Panc1 (cell line): ENCODE measurements at regions not wholly inside any gene's neighbourhood (a gene's known extent, or its start where the extent isn't known, plus 50 kb on each side); places are given as distances from the start of the nearest gene placed in this dataset.

Experiments
- ATAC-seq: fragments of 200-7000 bp; cut with Tn5 transposase; 2 replicates; pipeline ENCODE4 v1.9.1; 2020; ENCODE audit warnings: mild to moderate bottlenecking, moderate library complexity
- BruUV-seq: library from RNA; stranded (reverse); fragments of 400-500 nt; replicated peaks from 2 replicates; lab custom pipeline; 2021; lab: Mats Ljungman, UMichigan
- CTCF ChIA-PET: fragments of 300-600 bp; sonication (Branson Sonifier 250); formaldehyde crosslinking; loops from one replicate; lab custom pipeline; 2022; ENCODE audit warnings: antibody characterized with exemption; lab: Charles Lee
- POLR2A ChIA-PET: fragments of 300-600 bp; sonication (Branson Sonifier 250); formaldehyde crosslinking; loops from one replicate; lab custom pipeline; 2022; ENCODE audit warnings: antibody characterized with exemption; lab: Charles Lee
- DNase-seq: peaks from one replicate; pipeline ENCODE4 v3.0.0-alpha.2; 2010; ENCODE audit warnings: low read depth, low spot score
- H3K27ac ChIP-seq: 2 replicates; pipeline ENCODE4 v1.5.1; 2011; ENCODE audit warnings: mild to moderate bottlenecking, low read length, inconsistent platforms
- H3K27me3 ChIP-seq: fragments of 200-500 bp; sonication (Bioruptor generic); 2 replicates; pipeline ENCODE4 v1.6.0; 2014; ENCODE audit warnings: low read length, inconsistent platforms; ENCODE audit not compliant: control insufficient read depth, insufficient read depth
- H3K36me3 ChIP-seq: fragments of 200-500 bp; sonication (Bioruptor generic); 2 replicates; pipeline ENCODE4 v1.5.1; 2014; ENCODE audit warnings: inconsistent platforms, mild to moderate bottlenecking, low read length, moderate library complexity; ENCODE audit not compliant: control insufficient read depth, insufficient read depth
- H3K4me1 ChIP-seq: 2 replicates; pipeline ENCODE4 v1.5.1; 2011; ENCODE audit warnings: inconsistent platforms, mild to moderate bottlenecking, low read length, moderate library complexity; ENCODE audit not compliant: control insufficient read depth, insufficient read depth
- H3K4me3 ChIP-seq, 2 experiments: 2 replicates each; pipeline ENCODE4 v1.5.1; 2011 to 2012; ENCODE audit warnings: low read depth in 2 of 2, low read length in 2 of 2, mild to moderate bottlenecking in 2 of 2, inconsistent platforms in 1 of 2, moderate library complexity in 1 of 2
- H3K9me3 ChIP-seq: fragments of 200-500 bp; sonication (Bioruptor generic); 2 replicates; pipeline ENCODE4 v1.5.1; 2014; ENCODE audit warnings: low read depth, mild to moderate bottlenecking, inconsistent platforms, low read length, moderate library complexity; ENCODE audit not compliant: control insufficient read depth, insufficient read depth
- POLR2AphosphoS5 ChIP-seq: IDR thresholded peaks from 2 replicates; pipeline ENCODE4 v1.6.1; 2012; ENCODE audit warnings: mild to moderate bottlenecking, low read depth, low read length, moderate library complexity
- SIN3A ChIP-seq: IDR thresholded peaks from 2 replicates; pipeline ENCODE4 v1.6.1; 2012; ENCODE audit warnings: low read depth, mild to moderate bottlenecking, low read length, moderate library complexity, borderline replicate concordance; ENCODE audit not compliant: insufficient read depth
- TCF7L2 ChIP-seq: IDR thresholded peaks from 2 replicates; pipeline ENCODE4 v1.6.1; 2011; ENCODE audit warnings: mild to moderate bottlenecking, low read depth, low read length, inconsistent platforms
- in situ Hi-C: cut with HindIII; loops from 2 replicates; pipeline ENCODE4 v1.10.0; 2016; ENCODE audit warnings: low sequenced_read_pairs, low pct_unique_long_range_greater_than_20kb
- intact Hi-C: fragments of 100-400 bp; cut with micrococcal nuclease; formaldehyde crosslinking; loops from one replicate; pipeline ENCODE4 v1.10.0; 2022; ENCODE audit not compliant: unreplicated experiment
- TF ChIP-seq, protein P1 (sequence below), 2 experiments: IDR thresholded peaks; 2 replicates each; pipeline ENCODE4 v1.6.1; 2011 to 2012; ENCODE audit warnings: low read depth in 2 of 2, control low read depth in 1 of 2, low read length in 1 of 2, mild to moderate bottlenecking in 1 of 2, moderate library complexity in 1 of 2; ENCODE audit not compliant: insufficient read depth in 1 of 2
- TF ChIP-seq, protein P2 (sequence below): fragments of 450-650 bp; IDR thresholded peaks from 2 replicates; pipeline ENCODE4 v1.5.1; 2017; ENCODE audit warnings: mild to moderate bottlenecking

DNA sequence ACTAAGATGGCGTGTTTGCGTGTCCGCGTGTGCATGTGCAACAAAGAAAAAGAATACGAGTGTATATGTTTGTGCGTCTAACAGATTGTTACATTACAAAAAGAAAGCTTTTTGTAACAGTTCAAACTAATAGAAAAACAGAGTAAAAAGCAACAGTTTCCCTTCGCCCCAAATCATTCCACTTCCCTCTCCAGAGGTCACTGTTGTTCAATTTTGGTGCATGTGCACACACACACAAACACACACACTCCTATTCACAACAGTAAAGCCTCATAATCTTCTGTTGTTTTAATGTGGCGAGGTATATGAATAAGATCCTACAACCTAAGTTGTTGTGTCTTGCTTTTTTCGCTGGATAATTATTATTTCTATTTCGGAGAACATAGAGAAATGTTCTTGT is 357.3 kb upstream of the SLC8A1 start:
- CTCF ChIA-PET: no interaction called here
- H3K27me3 ChIP-seq: no peaks in the 10 kb centered on the region
- no TSS peak for BruUV-seq
- H3K36me3 ChIP-seq: no peaks in the 10 kb centered on the region
- H3K4me3 ChIP-seq: no peak overlapping the region
- H3K4me1 ChIP-seq: no peaks in the 10 kb centered on the region
- ATAC-seq: no peak
- intact Hi-C loops (no loop called here), in situ Hi-C loops (no loop called here)
- H3K27ac ChIP-seq: no peak overlapping the region
- POLR2A ChIA-PET: no interaction called here
- TF ChIP-seq, protein P1, sequence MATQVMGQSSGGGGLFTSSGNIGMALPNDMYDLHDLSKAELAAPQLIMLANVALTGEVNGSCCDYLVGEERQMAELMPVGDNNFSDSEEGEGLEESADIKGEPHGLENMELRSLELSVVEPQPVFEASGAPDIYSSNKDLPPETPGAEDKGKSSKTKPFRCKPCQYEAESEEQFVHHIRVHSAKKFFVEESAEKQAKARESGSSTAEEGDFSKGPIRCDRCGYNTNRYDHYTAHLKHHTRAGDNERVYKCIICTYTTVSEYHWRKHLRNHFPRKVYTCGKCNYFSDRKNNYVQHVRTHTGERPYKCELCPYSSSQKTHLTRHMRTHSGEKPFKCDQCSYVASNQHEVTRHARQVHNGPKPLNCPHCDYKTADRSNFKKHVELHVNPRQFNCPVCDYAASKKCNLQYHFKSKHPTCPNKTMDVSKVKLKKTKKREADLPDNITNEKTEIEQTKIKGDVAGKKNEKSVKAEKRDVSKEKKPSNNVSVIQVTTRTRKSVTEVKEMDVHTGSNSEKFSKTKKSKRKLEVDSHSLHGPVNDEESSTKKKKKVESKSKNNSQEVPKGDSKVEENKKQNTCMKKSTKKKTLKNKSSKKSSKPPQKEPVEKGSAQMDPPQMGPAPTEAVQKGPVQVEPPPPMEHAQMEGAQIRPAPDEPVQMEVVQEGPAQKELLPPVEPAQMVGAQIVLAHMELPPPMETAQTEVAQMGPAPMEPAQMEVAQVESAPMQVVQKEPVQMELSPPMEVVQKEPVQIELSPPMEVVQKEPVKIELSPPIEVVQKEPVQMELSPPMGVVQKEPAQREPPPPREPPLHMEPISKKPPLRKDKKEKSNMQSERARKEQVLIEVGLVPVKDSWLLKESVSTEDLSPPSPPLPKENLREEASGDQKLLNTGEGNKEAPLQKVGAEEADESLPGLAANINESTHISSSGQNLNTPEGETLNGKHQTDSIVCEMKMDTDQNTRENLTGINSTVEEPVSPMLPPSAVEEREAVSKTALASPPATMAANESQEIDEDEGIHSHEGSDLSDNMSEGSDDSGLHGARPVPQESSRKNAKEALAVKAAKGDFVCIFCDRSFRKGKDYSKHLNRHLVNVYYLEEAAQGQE (IDR thresholded peaks at IDR 0.05; ENCODE audit: insufficient read depth in 1 of 2, low read depth in 2 of 2, low read length in 1 of 2): no peak
- TF ChIP-seq, protein P2, sequence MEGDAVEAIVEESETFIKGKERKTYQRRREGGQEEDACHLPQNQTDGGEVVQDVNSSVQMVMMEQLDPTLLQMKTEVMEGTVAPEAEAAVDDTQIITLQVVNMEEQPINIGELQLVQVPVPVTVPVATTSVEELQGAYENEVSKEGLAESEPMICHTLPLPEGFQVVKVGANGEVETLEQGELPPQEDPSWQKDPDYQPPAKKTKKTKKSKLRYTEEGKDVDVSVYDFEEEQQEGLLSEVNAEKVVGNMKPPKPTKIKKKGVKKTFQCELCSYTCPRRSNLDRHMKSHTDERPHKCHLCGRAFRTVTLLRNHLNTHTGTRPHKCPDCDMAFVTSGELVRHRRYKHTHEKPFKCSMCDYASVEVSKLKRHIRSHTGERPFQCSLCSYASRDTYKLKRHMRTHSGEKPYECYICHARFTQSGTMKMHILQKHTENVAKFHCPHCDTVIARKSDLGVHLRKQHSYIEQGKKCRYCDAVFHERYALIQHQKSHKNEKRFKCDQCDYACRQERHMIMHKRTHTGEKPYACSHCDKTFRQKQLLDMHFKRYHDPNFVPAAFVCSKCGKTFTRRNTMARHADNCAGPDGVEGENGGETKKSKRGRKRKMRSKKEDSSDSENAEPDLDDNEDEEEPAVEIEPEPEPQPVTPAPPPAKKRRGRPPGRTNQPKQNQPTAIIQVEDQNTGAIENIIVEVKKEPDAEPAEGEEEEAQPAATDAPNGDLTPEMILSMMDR: no peak
- TF ChIP-seq TCF7L2 (no peak), SIN3A (no peak), POLR2AphosphoS5 (no peak)
- H3K9me3 ChIP-seq: no peaks in the 10 kb centered on the region
- DNase-seq: no peak

DNA sequence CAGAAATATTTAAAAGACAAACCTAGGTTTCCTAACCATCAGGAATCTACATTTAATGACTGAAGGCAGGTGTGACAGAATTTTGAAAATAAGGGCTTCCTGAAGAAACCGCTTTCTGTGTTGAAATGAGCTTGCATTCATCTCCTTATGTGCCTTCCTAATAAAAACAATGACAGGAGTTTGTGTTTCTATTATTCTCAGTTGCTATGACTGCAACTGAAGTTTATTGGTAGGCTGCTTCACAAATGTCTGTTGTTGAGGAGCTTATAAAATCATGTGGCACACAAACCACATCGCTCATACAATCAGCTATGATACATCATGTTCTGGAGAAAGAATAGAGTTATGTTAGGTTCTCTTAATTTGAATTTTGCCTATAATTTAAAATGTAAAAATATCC is 362.7 kb upstream of the SLC8A1 start:
- ATAC-seq (no peak), DNase-seq (no peak)
- POLR2A ChIA-PET: no interaction called here
- Histone ChIP-seq H3K9me3 (no peaks in the 10 kb centered on the region), H3K4me1 (no peaks in the 10 kb centered on the region), H3K27ac (no peak overlapping the region), H3K36me3 (no peaks in the 10 kb centered on the region; the same call in 1 of the 2 replicates), H3K27me3 (no peaks in the 10 kb centered on the region), H3K4me3 (no peak overlapping the region)
- CTCF ChIA-PET: no interaction called here
- in situ Hi-C loops: no loop called here
- TF ChIP-seq, protein P2: no peak
- TF ChIP-seq, protein P1 (IDR thresholded peaks at IDR 0.05; ENCODE audit: insufficient read depth in 1 of 2, low read depth in 2 of 2, low read length in 1 of 2): no peak
- no peak for TF ChIP-seq POLR2AphosphoS5
- TF ChIP-seq SIN3A: no peak
- no peak for TF ChIP-seq TCF7L2
- intact Hi-C loops: loop anchor here (5.0 kb wide), 1 partner anchor 773 kb away; no protein-coding TSS in a partner anchor
- BruUV-seq: no TSS peak
